ENCODE measurements at regions not wholly inside any gene's neighbourhood (a gene's known extent, or its start where the extent isn't known, plus 50 kb on each side); places are given as distances from the start of the nearest gene placed in this dataset.

DNA sequence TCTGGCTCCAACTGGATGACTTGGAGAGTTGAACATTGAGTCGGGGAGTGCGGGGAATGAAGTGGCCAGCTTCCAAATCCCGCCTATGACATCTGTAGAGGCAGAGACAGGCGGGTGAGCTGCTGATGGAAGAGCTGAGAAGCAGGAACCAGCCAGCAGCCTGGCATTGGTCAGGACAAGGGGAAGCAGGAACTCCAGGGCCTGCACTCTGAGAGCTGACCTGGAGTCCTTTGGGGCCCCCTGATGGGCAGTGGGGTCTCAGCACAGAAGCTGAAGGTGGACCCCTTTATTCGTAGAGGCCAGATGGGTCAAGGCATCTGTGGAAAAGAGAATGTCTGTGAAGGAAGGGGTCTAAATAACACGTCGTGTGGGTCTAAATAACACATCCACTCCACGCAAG, 57.0 kb downstream of the SEC61G start:
- no peaks in the 10 kb centered on the region for H3K9me3 ChIP-seq (ENCODE audit: insufficient read depth, low read length, severe bottlenecking)
- H3K79me2 ChIP-seq (ENCODE audit: insufficient read depth, low read length): no peaks in the 10 kb centered on the region
- H3K4me2 ChIP-seq (ENCODE audit: insufficient read depth, low read length): no peak overlapping the region
- ATAC-seq (ENCODE audit: insufficient read depth, low read depth) (no peak), DNase-seq (no peak)
- no peaks in the 10 kb centered on the region for H3K36me3 ChIP-seq (ENCODE audit: insufficient read depth, low read length)
- no peak overlapping the region for H3K9ac ChIP-seq (ENCODE audit: low read depth, low read length)
- H3K27ac ChIP-seq (ENCODE audit: low read length): no peak overlapping the region
- H3K27me3 ChIP-seq (ENCODE audit: insufficient read depth, low read length, poor library complexity): no peaks in the 10 kb centered on the region
- no peak for TF ChIP-seq CTCF (IDR thresholded peaks at IDR 0.05; ENCODE audit: borderline replicate concordance, extremely low read depth, low read length, poor library complexity, severe bottlenecking)
- no peak for TF ChIP-seq EZH2 (IDR thresholded peaks at IDR 0.05; ENCODE audit: borderline replicate concordance, low read depth, low read length, severe bottlenecking)
- no peaks in the 10 kb centered on the region for H4K20me1 ChIP-seq (ENCODE audit: insufficient read depth, low read length)
- no peaks in the 10 kb centered on the region for H3K4me1 ChIP-seq (ENCODE audit: insufficient read depth, low read length)
- no peak overlapping the region for H2AFZ ChIP-seq (ENCODE audit: low read depth, low read length)
- H3K4me3 ChIP-seq (ENCODE audit: low read depth in 1 of 2, low read length in 2 of 2): no peak overlapping the region

GRCh38 chr7:54699715-54700114, 59.3 kb downstream of the SEC61G start:
- Histone ChIP-seq H3K79me2 (ENCODE audit: insufficient read depth, low read length) (no peaks in the 10 kb centered on the region), H2AFZ (ENCODE audit: low read depth, low read length) (no peak overlapping the region), H3K9me3 (ENCODE audit: insufficient read depth, low read length, severe bottlenecking) (no peaks in the 10 kb centered on the region), H3K4me1 (ENCODE audit: insufficient read depth, low read length) (no peaks in the 10 kb centered on the region), H3K4me2 (ENCODE audit: insufficient read depth, low read length) (no peak overlapping the region), H4K20me1 (ENCODE audit: insufficient read depth, low read length) (no peaks in the 10 kb centered on the region), H3K36me3 (ENCODE audit: insufficient read depth, low read length) (no peaks in the 10 kb centered on the region), H3K27ac (ENCODE audit: low read length) (no peak overlapping the region), H3K4me3 (ENCODE audit: low read depth in 1 of 2, low read length in 2 of 2) (no peak overlapping the region), H3K9ac (ENCODE audit: low read depth, low read length) (no peak overlapping the region), H3K27me3 (ENCODE audit: insufficient read depth, low read length, poor library complexity) (no peaks in the 10 kb centered on the region)
- DNase-seq: no peak
- TF ChIP-seq CTCF (IDR thresholded peaks at IDR 0.05; ENCODE audit: borderline replicate concordance, extremely low read depth, low read length, poor library complexity, severe bottlenecking) (no peak), EZH2 (IDR thresholded peaks at IDR 0.05; ENCODE audit: borderline replicate concordance, low read depth, low read length, severe bottlenecking) (no peak)
- no peak for ATAC-seq (ENCODE audit: insufficient read depth, low read depth)

- Histone ChIP-seq H3K36me3 (ENCODE audit: insufficient read depth, low read length) (no peaks in the 10 kb centered on the region), H4K20me1 (ENCODE audit: insufficient read depth, low read length) (no peaks in the 10 kb centered on the region), H2AFZ (ENCODE audit: low read depth, low read length) (no peak overlapping the region), H3K79me2 (ENCODE audit: insufficient read depth, low read length) (no peaks in the 10 kb centered on the region), H3K4me2 (ENCODE audit: insufficient read depth, low read length) (no peak overlapping the region), H3K27me3 (ENCODE audit: insufficient read depth, low read length, poor library complexity) (no peaks in the 10 kb centered on the region), H3K9me3 (ENCODE audit: insufficient read depth, low read length, severe bottlenecking) (no peaks in the 10 kb centered on the region), H3K9ac (ENCODE audit: low read depth, low read length) (no peak overlapping the region), H3K4me1 (ENCODE audit: insufficient read depth, low read length) (no peaks in the 10 kb centered on the region), H3K4me3 (ENCODE audit: low read depth in 1 of 2, low read length in 2 of 2) (no peak overlapping the region), H3K27ac (ENCODE audit: low read length) (no peak overlapping the region)
- ATAC-seq (ENCODE audit: insufficient read depth, low read depth) (no peak), DNase-seq (no peak)
- no peak for TF ChIP-seq EZH2 (IDR thresholded peaks at IDR 0.05; ENCODE audit: borderline replicate concordance, low read depth, low read length, severe bottlenecking)
- no peak for TF ChIP-seq CTCF (IDR thresholded peaks at IDR 0.05; ENCODE audit: borderline replicate concordance, extremely low read depth, low read length, poor library complexity, severe bottlenecking)
Observed at GRCh38 chr7:54697659-54698186, 61.3 kb downstream of the SEC61G start.

GRCh38 chr7:54690892-54691291, 68.1 kb downstream of the SEC61G start:
- Histone ChIP-seq H2AFZ (ENCODE audit: low read depth, low read length) (no peak overlapping the region), H3K79me2 (ENCODE audit: insufficient read depth, low read length) (no peaks in the 10 kb centered on the region), H3K36me3 (ENCODE audit: insufficient read depth, low read length) (no peaks in the 10 kb centered on the region), H3K4me1 (ENCODE audit: insufficient read depth, low read length) (no peaks in the 10 kb centered on the region), H3K27ac (ENCODE audit: low read length) (no peak overlapping the region), H3K9ac (ENCODE audit: low read depth, low read length) (no peak overlapping the region), H3K4me2 (ENCODE audit: insufficient read depth, low read length) (no peak overlapping the region), H3K9me3 (ENCODE audit: insufficient read depth, low read length, severe bottlenecking) (no peaks in the 10 kb centered on the region), H3K4me3 (ENCODE audit: low read depth in 1 of 2, low read length in 2 of 2) (no peak overlapping the region), H4K20me1 (ENCODE audit: insufficient read depth, low read length) (no peaks in the 10 kb centered on the region), H3K27me3 (ENCODE audit: insufficient read depth, low read length, poor library complexity) (no peaks in the 10 kb centered on the region)
- no peak for DNase-seq
- TF ChIP-seq EZH2 (IDR thresholded peaks at IDR 0.05; ENCODE audit: borderline replicate concordance, low read depth, low read length, severe bottlenecking) (no peak), CTCF (IDR thresholded peaks at IDR 0.05; ENCODE audit: borderline replicate concordance, extremely low read depth, low read length, poor library complexity, severe bottlenecking) (no peak)
- no peak for ATAC-seq (ENCODE audit: insufficient read depth, low read depth)
